Adipocyte (in vitro differentiated cells): ENCODE measurements at regions not wholly inside any gene's neighbourhood (a gene's known extent, or its start where the extent isn't known, plus 50 kb on each side); places are given as distances from the start of the nearest gene placed in this dataset.
A peak's percentile ranks its signal among the peaks of the same experiment; 100 is the strongest.

Experiments
- DNase-seq: peaks from one replicate; pipeline ENCODE4 v3.0.0-alpha.2; 2015; ENCODE audit warnings: low read depth
- H3K27me3 ChIP-seq: replicated peaks from 2 replicates; pipeline ENCODE4 v1.7.0; 2013; ENCODE audit warnings: mild to moderate bottlenecking, low read length, moderate library complexity; ENCODE audit not compliant: control insufficient read depth, insufficient read depth
- H3K36me3 ChIP-seq: 2 replicates; pipeline ENCODE4 v1.7.0; 2013; ENCODE audit warnings: low read length, mild to moderate bottlenecking, moderate library complexity; ENCODE audit not compliant: control insufficient read depth, insufficient read depth, severe bottlenecking
- H3K4me1 ChIP-seq: 2 replicates; pipeline ENCODE4 v1.7.0; 2013; ENCODE audit warnings: mild to moderate bottlenecking, low read length, moderate library complexity; ENCODE audit not compliant: control insufficient read depth, insufficient read depth
- H3K4me3 ChIP-seq: 2 replicates; pipeline ENCODE4 v1.7.0; 2013; ENCODE audit warnings: mild to moderate bottlenecking, low read length, moderate library complexity
- H3K9ac ChIP-seq: 2 replicates; pipeline ENCODE4 v1.7.0; 2013; ENCODE audit warnings: mild to moderate bottlenecking, low read length, moderate library complexity
- H3K9me3 ChIP-seq: 2 replicates; pipeline ENCODE4 v1.7.0; 2013; ENCODE audit warnings: mild to moderate bottlenecking, low read length, moderate library complexity; ENCODE audit not compliant: control insufficient read depth

DNA sequence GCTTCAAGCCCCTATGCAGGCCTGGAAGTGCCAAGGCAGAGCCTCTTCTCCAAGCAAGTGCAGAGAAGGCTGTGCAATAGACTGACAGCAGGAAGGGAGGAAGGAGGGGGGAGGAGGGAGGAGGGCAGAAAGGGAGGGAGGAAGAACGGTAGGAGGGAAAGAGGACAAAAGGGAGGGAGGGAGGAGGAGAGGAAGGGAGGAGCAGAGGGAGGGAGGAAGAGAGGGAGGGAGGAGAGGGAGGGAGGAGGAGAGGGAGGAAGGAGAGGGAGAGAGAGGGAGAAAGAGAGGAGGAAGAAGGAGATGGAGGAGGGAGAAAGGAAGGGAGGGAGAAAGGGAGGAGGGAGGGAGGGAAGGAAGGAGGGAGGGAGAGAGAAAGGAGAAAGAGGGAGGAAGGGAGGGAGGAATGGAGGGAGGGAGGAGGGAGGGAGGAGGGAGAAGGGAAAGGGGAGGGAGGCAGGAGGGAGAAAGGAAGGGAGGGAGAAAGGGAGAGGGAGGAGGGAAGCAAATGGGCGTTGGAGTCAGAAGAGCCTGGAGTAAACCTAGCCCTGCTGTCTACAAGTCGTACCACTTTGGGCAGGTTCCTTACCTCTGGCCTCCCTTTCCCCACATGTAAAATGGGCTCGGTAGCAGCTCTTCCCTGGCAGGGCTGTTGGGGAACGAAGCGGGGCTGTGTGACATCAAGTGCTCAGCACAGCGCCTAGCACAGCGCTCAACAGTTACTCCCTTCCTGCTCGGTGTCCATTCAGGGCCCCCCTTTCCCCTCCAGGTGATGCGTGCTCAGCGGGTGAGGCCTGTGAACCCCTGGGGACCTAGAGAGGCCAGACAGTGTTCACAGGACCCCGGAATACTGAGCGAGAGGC lies 244.6 kb downstream of the NPHP4 start:
- Histone ChIP-seq H3K9ac (no peak overlapping the region), H3K27me3 (peaks cover 70% of the 10 kb centered on the region), H3K9me3 (no peaks in the 10 kb centered on the region), H3K36me3 (no peaks in the 10 kb centered on the region), H3K4me1 (no peaks in the 10 kb centered on the region), H3K4me3 (no peak overlapping the region)
- no peak for DNase-seq

DNA sequence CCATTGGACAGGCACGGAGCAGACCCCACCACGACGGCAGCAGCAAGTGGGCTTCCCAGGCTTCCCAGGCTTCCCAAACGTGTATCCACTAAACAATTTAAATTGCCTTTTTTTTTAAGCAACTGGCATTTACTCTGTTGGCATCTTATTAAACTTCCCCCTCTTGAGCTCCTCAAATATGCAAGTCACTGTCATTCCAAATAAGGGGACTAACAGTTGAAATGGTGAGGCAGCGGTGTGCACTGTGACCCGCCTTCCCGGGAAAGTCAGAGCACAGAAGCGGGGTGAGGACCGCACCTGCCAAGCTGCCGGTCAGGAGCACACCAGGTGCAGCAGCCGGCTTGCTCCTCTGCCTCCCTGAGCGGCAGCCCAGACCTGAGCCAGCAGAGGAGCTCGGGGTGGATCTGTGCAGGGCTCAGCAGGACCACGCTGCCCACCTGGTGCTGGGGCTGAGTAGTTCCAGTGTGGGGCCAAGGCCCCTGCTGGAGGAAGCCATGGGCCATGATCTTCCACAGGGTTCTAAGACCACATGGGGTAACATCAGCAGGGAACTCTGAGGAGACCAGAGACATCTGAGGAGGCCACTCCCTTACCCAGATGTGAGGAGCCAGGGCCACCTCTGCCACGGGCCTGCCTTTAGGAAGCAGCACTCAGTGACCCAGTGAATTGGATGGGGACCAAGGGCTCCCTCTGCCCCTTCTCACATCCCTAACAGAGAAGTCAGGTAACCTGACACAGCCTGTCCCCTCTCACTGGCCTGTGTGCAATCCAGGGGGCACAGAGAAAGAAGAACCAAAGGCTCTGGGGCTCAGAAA lies 245.4 kb downstream of the NPHP4 start:
- H3K4me1 ChIP-seq: no peaks in the 10 kb centered on the region
- H3K36me3 ChIP-seq: no peaks in the 10 kb centered on the region
- no peaks in the 10 kb centered on the region for H3K9me3 ChIP-seq
- no peak overlapping the region for H3K4me3 ChIP-seq
- DNase-seq: no peak
- H3K9ac ChIP-seq: no peak overlapping the region
- peaks cover 66% of the 10 kb centered on the region for H3K27me3 ChIP-seq

DNA sequence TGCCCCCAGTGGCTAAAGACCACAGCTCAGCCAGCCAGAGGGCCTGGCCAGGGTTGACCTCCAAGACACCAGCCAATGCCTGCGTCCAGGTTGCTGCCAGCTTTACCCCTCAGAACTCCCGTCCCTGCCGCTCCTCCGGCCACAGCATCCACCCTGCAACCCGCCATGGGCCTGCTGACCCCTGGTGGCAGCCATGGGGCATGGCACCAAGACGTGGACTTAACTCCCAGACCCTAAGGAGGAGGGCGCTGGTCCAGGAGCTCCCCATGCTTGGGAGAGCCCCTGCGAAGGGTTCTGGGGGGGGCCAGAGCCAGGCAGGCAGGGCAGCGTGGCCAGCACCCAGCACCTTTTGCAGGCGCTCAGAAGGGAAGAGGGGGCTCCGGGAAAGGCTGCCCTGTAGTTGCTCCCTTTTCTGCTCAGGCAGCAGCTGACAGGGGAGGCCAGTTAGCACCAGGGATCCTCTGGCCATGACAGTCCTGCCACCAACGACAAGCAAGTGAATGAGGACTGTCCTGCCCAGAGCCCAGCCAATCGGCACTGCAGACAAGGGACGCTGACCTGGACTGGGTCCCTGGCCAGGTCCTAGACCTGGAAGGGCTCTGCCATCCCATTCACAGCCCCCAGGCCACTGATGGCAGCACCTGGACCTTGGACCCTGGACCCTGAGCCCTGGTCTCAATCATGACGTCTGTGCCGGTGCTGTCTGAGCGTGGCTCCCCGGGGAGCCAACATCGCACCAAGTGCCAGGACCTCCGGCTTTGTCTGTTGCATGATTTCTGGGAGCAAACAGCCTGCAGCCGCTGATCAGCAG lies 246.2 kb downstream of the NPHP4 start:
- H3K4me1 ChIP-seq: no peaks in the 10 kb centered on the region
- H3K36me3 ChIP-seq: no peaks in the 10 kb centered on the region
- H3K9ac ChIP-seq: no peak overlapping the region
- no peak overlapping the region for H3K4me3 ChIP-seq
- H3K27me3 ChIP-seq: peaks cover 58% of the 10 kb centered on the region
- no peaks in the 10 kb centered on the region for H3K9me3 ChIP-seq
- DNase-seq: peak; percentile 40

DNA sequence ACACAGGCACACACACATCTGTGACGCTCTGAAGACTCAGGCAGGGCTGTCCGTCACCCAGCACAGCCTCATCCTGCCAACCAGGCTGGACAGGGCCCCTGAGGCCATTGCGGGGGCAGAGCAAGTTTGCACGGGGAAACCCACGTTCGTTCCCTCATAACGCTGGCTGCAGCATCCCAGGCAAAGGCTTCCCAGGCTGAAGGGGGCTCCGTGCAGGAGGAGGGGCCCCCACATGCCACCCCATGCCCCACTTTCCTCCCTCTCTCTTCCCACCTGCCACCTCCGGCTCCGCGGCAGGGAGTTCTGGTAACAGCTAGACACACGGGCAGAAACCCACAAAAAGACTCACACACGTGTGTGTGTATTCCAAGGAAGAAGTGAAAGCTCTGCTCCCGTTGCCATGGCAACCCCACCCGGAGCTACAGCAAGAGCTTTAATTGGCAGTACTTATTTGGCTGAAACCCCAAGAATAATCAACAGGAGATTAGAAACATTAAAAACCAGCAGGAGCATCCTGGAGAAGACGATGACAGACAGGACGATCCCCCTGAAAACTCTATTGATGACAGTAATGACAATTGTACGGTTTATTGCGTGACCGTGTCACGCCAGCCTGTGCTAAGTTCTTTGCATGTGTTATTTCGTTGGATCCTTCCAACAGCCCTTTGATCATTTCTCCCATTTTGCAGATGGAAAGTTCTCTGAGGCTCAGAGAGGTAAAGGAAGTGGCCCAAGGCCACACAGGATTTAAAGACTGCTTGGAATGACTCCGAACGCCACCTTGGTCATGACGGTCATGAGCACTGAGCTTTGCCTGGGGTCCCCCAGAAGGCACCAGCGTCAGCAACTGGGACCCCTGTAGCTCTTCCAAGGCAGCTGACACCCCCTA lies 247.1 kb downstream of the NPHP4 start:
- H3K36me3 ChIP-seq: no peaks in the 10 kb centered on the region
- H3K4me1 ChIP-seq: no peaks in the 10 kb centered on the region
- no peak for DNase-seq
- peaks cover 52% of the 10 kb centered on the region for H3K27me3 ChIP-seq
- no peak overlapping the region for H3K4me3 ChIP-seq
- H3K9ac ChIP-seq: no peak overlapping the region
- H3K9me3 ChIP-seq: no peaks in the 10 kb centered on the region

DNA sequence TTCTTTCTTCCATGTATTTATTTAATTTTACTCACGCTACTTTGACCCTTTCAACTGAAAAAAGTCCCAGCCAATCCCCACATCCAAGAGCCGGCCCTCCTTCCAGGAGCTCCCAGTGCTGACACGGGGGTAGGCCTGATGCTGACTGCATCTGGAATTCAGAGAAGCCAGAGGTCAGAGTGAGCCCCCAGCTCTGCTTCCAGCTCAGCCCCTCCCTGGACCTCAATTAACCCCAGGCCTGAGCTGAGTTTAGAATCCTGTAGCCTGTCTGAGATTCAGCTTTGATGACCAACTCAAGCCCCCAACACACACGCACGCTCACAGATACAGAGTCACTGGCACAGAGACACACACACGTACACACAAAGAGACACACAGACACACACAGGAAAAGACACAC lies 247.9 kb downstream of the NPHP4 start:
- no peak for DNase-seq
- no peaks in the 10 kb centered on the region for H3K9me3 ChIP-seq
- no peak overlapping the region for H3K9ac ChIP-seq
- H3K4me3 ChIP-seq: no peak overlapping the region
- no peaks in the 10 kb centered on the region for H3K36me3 ChIP-seq
- peaks cover 46% of the 10 kb centered on the region for H3K27me3 ChIP-seq
- H3K4me1 ChIP-seq: no peaks in the 10 kb centered on the region

DNA sequence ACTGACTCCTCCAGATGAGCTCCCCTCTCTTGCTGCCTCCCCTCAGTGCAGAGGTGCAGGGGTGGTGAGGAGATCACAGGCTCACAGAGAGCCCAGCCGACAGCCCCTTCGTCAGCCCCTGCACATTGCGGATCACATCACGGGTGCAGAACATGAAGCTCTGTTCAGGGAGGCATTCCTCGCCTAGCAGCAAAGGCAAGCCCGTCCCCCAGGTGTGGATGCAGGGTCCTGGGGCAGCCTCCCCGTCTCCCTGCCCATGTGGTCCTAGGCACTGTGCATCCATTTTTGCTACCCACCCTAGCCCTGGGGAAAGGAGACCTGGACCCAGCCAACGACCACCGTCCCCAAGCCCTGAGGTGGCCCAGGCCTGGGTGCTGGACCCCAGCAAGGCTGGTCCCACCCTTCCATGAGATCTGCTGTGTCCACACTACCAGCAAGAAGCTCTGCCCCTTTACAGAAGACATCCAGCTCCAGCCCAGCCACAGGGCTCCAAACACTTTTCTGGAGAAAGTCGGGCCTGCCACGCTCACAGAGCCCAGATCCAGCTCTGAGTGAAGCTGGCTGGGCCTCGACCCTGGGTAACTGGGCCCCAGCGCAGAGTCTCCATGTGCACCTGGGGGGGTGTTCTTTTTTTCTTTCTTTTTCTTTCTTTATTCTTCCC lies 248.7 kb downstream of the NPHP4 start:
- DNase-seq: no peak
- Histone ChIP-seq H3K4me1 (no peaks in the 10 kb centered on the region), H3K36me3 (no peaks in the 10 kb centered on the region), H3K9me3 (no peaks in the 10 kb centered on the region), H3K9ac (no peak overlapping the region), H3K27me3 (peaks cover 42% of the 10 kb centered on the region), H3K4me3 (no peak overlapping the region)

DNA sequence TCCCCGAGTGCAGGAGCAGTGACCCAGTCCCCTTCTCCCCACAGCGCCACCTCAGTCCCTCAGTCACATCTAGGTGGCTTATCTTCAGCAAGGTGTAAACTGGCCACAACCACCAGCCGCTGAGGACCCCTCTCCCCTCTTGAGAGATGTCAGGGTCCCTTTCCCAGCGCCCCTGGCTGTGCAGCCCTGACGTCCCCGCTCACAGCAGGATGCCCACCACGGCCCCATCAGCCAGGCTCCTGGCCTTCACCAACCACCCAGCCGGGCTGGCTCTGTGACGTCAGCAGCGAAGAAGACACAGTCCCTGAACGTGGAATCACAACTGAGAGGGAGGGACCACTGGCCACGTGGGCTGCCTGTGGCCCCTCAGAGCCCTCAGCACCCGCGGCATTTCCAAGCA lies 249.4 kb downstream of the NPHP4 start:
- no peak overlapping the region for H3K4me3 ChIP-seq
- H3K9ac ChIP-seq: no peak overlapping the region
- H3K27me3 ChIP-seq: peaks cover 42% of the 10 kb centered on the region
- no peak for DNase-seq
- H3K36me3 ChIP-seq: no peaks in the 10 kb centered on the region
- no peaks in the 10 kb centered on the region for H3K9me3 ChIP-seq
- H3K4me1 ChIP-seq: no peaks in the 10 kb centered on the region

DNA sequence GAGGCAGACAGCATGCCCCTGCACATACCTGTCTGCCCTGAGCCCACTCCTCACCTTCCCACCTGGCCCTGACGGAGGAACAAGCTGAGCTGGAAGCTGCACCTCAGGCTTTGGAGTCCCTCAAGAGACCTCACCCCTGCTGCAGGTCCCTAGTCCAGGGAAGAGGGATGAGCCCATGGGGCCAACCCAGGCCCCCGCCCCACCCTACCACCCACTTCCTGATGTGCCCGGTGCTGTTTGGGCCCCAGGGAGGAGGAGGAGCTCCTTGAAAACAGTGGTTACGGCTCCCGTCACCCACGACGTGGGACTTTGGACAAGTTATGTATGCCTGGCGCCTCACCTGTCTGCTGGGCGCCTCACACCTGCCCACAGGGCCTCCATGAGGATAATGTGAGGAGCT lies 250.2 kb downstream of the NPHP4 start:
- Histone ChIP-seq H3K9ac (no peak overlapping the region), H3K36me3 (no peaks in the 10 kb centered on the region), H3K9me3 (no peaks in the 10 kb centered on the region), H3K27me3 (peaks cover 40% of the 10 kb centered on the region), H3K4me1 (no peaks in the 10 kb centered on the region), H3K4me3 (no peak overlapping the region)
- no peak for DNase-seq

- H3K27me3 ChIP-seq: peaks cover 32% of the 10 kb centered on the region
- no peak for DNase-seq
- no peaks in the 10 kb centered on the region for H3K4me1 ChIP-seq
- no peak overlapping the region for H3K4me3 ChIP-seq
- no peaks in the 10 kb centered on the region for H3K9me3 ChIP-seq
- H3K9ac ChIP-seq: no peak overlapping the region
- no peaks in the 10 kb centered on the region for H3K36me3 ChIP-seq
Measured at GRCh38 chr1:5740865-5741860, 251.1 kb downstream of the NPHP4 start.
